Middle frontal gyrus (tissue), 1 donor: ENCODE measurements at regions not wholly inside any gene's neighbourhood (a gene's known extent, or its start where the extent isn't known, plus 50 kb on each side); places are given as distances from the start of the nearest gene placed in this dataset.

Experiments used
- DNase-seq: peaks from one replicate; pipeline ENCODE4 v3.0.0-alpha.2; 2015; ENCODE audit warnings: low spot score; ENCODE audit errors: extremely low spot score

GRCh38 chr7:136072447-136072846 lies 95.3 kb upstream of the MTPN start:
- no peak for DNase-seq

GRCh38 chr7:136070736-136071505 lies 93.8 kb upstream of the MTPN start:
- no peak for DNase-seq

- DNase-seq = no peak
Observed at GRCh38 chr7:136069840-136070529, 92.8 kb upstream of the MTPN start.

GRCh38 chr7:136067277-136067676 lies 90.1 kb upstream of the MTPN start:
- no peak for DNase-seq

- no peak for DNase-seq
Observed at GRCh38 chr7:136066304-136067143, 89.4 kb upstream of the MTPN start.

GRCh38 chr7:136064627-136065237 lies 87.6 kb upstream of the MTPN start:
- no peak for DNase-seq

GRCh38 chr7:136064081-136064480 lies 86.9 kb upstream of the MTPN start:
- no peak for DNase-seq

GRCh38 chr7:136063326-136063666 lies 86.1 kb upstream of the MTPN start:
- DNase-seq = no peak

GRCh38 chr7:136062625-136063325 lies 85.6 kb upstream of the MTPN start:
- DNase-seq = no peak

- no peak for DNase-seq
Observed at GRCh38 chr7:136061433-136061832, 84.3 kb upstream of the MTPN start.

- no peak for DNase-seq
Observed at GRCh38 chr7:136058546-136058945, 81.4 kb upstream of the MTPN start.

GRCh38 chr7:136057509-136057908 lies 80.3 kb upstream of the MTPN start:
- no peak for DNase-seq

GRCh38 chr7:136056651-136057231 lies 79.6 kb upstream of the MTPN start:
- no peak for DNase-seq

- DNase-seq = no peak
Observed at GRCh38 chr7:136055266-136055665, 78.1 kb upstream of the MTPN start.

GRCh38 chr7:136053689-136054485 lies 76.7 kb upstream of the MTPN start:
- DNase-seq = no peak

- no peak for DNase-seq
Observed at GRCh38 chr7:136051203-136051928, 74.2 kb upstream of the MTPN start.

GRCh38 chr7:136050462-136050847 lies 73.3 kb upstream of the MTPN start:
- DNase-seq = no peak

- DNase-seq = no peak
Observed at GRCh38 chr7:136049818-136050461, 72.8 kb upstream of the MTPN start.

GRCh38 chr7:136049117-136049516 lies 72.0 kb upstream of the MTPN start:
- no peak for DNase-seq
